Body of pancreas (tissue), 4 donors: ENCODE measurements at regions not wholly inside any gene's neighbourhood (a gene's known extent, or its start where the extent isn't known, plus 50 kb on each side); places are given as distances from the start of the nearest gene placed in this dataset.
"Not testable (repeated sequence)": the region's sequence is repeated elsewhere in the genome, so short reads cannot be mapped to it uniquely, and the experiment has no call there.

Experiments used
- CTCF ChIP-seq, 7 experiments: fragments of 450-650 bp in 4 of 7; fragments of 200-600 bp in 3 of 7; sonication (generic) in 3 of 7; IDR thresholded peaks; one replicate each; pipeline ENCODE4 v1.5.1; 2016 to 2019; ENCODE audit warnings: antibody characterized with exemption in 7 of 7
- POLR2A ChIP-seq, 3 donors: fragments of 450-650 bp; IDR thresholded peaks; one replicate each; pipeline ENCODE4 v1.6.1; 2016; ENCODE audit warnings: antibody characterized with exemption in 3 of 3, mild to moderate bottlenecking in 2 of 3

- TF ChIP-seq CTCF, POLR2A (IDR thresholded peaks at IDR 0.05): not testable (repeated sequence)
These were observed 515.4 kb downstream of the MATN1 start for GRCh38 chr1:30207962-30208361.
